GM10248 (cell line): ENCODE measurements at regions not wholly inside any gene's neighbourhood (a gene's known extent, or its start where the extent isn't known, plus 50 kb on each side); places are given as distances from the start of the nearest gene placed in this dataset.

ENCODE experiments used
- CTCF ChIA-PET: fragments of 300-600 bp; sonication (Branson Sonifier 250); formaldehyde crosslinking; extraction: SDS; loops from one replicate; lab custom pipeline; 2021; ENCODE audit warnings: antibody characterized with exemption; lab: Yijun Ruan, JAX
- POLR2A ChIA-PET: fragments of 350-650 bp; sonication (Branson Sonifier 250); formaldehyde crosslinking; extraction: SDS; loops from one replicate; lab custom pipeline; 2020; ENCODE audit warnings: antibody characterized with exemption; lab: Yijun Ruan, JAX
- DNase-seq: peaks from one replicate; pipeline ENCODE4 v3.0.0; 2012; ENCODE audit errors: extremely low spot score
- TF ChIP-seq, protein P1 (sequence below): IDR thresholded peaks from 2 replicates; pipeline ENCODE4 v1.5.1; 2012; ENCODE audit warnings: mild to moderate bottlenecking, low read depth; ENCODE audit errors: extremely low read depth, missing control alignments, control extremely low read depth

DNA sequence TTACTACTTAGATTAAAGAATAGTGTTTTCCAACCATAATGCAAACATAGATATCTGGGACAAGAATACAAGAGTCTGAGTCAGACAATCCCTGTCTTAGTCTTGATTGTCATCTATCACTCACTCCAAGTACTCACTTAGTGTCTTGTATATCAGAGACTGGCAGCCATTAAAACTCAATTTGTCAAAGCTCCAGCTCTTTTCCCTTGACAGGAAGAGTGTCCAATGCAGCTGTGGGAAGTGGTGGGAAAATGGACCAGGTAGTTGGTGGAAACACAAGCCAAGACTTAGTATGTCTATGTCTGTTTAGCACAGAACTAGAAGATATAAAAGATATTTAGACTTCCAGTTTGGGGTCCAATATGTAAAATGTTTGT lies 271.6 kb upstream of the CLEC14A start:
- TF ChIP-seq, protein P1, sequence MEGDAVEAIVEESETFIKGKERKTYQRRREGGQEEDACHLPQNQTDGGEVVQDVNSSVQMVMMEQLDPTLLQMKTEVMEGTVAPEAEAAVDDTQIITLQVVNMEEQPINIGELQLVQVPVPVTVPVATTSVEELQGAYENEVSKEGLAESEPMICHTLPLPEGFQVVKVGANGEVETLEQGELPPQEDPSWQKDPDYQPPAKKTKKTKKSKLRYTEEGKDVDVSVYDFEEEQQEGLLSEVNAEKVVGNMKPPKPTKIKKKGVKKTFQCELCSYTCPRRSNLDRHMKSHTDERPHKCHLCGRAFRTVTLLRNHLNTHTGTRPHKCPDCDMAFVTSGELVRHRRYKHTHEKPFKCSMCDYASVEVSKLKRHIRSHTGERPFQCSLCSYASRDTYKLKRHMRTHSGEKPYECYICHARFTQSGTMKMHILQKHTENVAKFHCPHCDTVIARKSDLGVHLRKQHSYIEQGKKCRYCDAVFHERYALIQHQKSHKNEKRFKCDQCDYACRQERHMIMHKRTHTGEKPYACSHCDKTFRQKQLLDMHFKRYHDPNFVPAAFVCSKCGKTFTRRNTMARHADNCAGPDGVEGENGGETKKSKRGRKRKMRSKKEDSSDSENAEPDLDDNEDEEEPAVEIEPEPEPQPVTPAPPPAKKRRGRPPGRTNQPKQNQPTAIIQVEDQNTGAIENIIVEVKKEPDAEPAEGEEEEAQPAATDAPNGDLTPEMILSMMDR: no peak
- CTCF ChIA-PET: interaction anchor here (0.9 kb wide), 1 partner anchor 13 kb away, joined by 3 read pairs; no protein-coding TSS in a partner anchor

DNA sequence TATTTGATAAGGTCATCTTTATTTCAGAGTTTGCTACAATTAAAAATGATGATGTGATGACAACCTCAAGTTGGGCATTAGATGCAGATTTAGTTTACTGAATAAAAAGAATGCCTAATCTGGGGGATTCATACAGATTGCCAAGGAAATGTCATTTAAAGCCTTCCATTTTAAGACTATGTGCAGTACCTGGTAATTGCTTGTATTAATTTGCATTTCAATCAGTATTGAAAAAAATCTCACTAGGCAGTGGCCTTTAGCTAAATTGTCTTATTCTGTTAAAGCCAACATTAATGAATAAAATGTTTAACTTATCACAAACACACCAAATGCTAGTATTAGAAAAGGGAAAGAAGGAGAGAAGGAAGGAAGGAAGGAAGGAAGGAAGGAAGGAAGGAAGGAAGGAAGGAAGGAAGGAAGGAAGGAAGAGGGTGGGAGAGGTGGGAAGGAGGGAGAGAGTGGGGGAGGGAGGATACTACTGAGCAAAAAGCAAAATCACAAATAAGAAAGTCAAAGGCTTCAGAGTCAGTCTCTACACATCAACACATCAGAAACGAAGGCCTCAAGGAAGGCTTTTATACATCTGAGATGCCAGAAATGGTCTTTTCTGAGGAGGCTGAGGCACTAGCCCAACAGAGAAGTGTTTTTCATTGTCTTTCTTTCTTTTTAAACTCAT lies 271.1 kb upstream of the CLEC14A start:
- no peak for DNase-seq
- ChIA-PET POLR2A (no interaction called here), CTCF (no interaction called here)
- TF ChIP-seq, protein P1: no peak

More for the DNA sequence above, 271.6 kb upstream of the CLEC14A start:
- POLR2A ChIA-PET: no interaction called here
- no peak for DNase-seq

DNA sequence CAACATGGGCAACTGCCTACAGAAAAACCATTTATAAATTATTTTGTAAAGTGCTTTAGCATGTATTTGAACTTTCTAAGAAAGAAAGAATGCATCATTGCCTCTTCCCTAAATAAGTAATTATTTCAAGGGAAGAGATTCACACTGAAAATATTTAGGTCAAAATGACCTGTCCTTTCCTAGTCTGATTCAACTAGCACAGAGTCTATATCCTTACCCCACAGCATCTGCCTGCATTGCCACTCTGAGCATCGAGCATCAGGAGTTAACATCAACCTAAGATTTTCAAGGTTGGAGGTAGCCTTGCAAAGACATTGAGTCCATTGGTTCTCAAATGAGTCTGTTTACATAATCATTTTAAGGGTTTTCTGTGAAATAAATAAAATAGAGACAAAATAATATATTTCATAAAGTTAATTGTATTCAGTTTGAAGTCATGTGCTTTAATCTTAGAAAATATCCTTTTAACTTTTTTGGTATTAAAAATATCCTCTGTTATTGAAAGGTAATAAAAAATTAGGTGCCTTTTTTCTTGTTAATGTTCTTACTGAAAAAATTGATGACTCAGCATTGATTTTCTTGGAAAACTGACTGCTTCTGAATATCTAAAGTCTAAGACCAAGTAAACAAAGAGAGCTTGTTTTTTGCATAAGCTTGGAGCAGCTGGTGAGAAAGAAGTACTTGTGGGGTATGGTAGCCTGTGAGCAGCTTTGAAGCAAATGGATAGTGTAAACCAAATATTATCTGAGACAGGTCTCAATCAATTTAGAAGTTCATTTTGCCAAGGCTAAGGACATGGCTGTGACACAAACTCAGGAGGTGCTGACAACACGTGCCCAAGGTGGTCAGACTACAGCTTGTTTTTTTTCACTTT lies 269.0 kb upstream of the CLEC14A start:
- CTCF ChIA-PET: no interaction called here
- POLR2A ChIA-PET: no interaction called here
- no peak for DNase-seq
- TF ChIP-seq, protein P1: no peak

DNA sequence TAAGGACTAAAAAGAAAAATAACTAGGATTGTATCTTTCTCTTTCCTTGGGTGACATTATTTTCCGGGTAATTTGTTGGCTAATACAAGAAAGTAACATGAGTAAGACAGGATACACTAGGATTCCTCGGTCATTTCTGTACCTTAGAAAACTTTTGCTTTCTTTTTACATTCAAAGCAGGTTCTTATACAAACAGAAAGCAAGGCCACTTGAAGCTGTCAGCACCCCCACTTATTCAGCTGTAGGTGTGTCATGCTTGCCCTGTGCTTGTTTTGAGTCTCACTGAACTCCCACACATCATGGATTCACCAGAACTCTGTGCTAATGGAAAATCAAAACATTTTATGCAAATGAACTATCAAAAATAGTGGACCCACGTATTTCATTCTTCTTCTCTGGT lies 266.8 kb upstream of the CLEC14A start:
- TF ChIP-seq, protein P1: no peak
- POLR2A ChIA-PET: no interaction called here
- CTCF ChIA-PET: interaction anchor here (1.2 kb wide), 1 partner anchor 12 kb away, joined by 3 read pairs; no protein-coding TSS in a partner anchor
- DNase-seq: no peak

DNA sequence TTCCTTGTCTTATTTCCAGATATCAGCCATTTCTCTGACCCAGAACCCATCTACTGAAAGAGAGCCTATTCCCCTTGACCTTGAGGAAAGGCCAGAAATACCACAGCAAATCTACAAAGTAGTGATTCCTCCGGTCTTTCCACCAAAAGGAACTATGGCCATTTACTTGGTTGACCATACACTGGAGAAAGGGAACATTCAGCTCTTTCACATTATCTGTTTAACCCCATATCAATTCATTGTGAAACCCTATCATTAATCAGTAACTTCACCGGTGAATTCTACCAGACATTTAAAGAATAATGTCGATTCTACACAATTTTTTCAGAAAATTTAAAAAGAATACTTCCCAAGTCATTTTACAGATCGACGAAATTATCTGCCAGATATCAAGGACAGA lies 265.7 kb upstream of the CLEC14A start:
- ChIA-PET POLR2A (no interaction called here), CTCF (interaction anchor here (1.2 kb wide), 1 partner anchor 10 kb away, joined by 3 read pairs; no protein-coding TSS in a partner anchor)
- TF ChIP-seq, protein P1: no peak
- DNase-seq: no peak

DNA sequence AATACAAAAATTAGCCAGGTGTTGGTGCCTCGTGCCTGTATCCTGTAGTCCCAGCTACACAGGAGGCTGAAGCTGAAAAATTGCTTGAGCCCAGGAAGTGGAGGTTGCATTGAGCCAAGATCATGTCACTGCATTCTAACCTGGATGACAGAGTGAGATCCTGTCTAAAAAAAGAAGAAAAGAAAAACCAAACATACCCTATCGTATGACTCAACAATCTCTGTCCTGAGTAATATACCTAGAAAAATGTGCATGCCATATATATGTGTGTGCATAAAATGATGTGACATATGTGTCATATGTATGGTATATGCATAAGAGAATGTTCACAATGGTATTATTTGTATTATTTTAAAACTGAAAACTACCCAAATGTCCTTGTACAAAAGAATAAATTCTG lies 261.5 kb upstream of the CLEC14A start:
- POLR2A ChIA-PET: no interaction called here
- CTCF ChIA-PET: no interaction called here
- DNase-seq: no peak

More for the DNA sequence above, 261.5 kb upstream of the CLEC14A start:
- TF ChIP-seq, protein P1: no peak
